Activated naive CD8-positive, alpha-beta T cell treated with anti-CD3 and anti-CD28 coated beads for 36 hours (primary cell): ENCODE measurements at regions not wholly inside any gene's neighbourhood (a gene's known extent, or its start where the extent isn't known, plus 50 kb on each side); places are given as distances from the start of the nearest gene placed in this dataset.

Experiments
- DNase-seq: peaks from one replicate; pipeline ENCODE4 v3.0.0; 2021
- H3K27ac Mint-ChIP-seq: one replicate; pipeline ENCODE4 v1.8.0; 2022; ENCODE audit warnings: mild to moderate bottlenecking, moderate library complexity, mixed read lengths
- H3K27me3 Mint-ChIP-seq: one replicate; pipeline ENCODE4 v1.8.0; 2022; ENCODE audit warnings: mild to moderate bottlenecking, mixed read lengths
- H3K36me3 Mint-ChIP-seq: one replicate; pipeline ENCODE4 v1.8.0; 2021; ENCODE audit warnings: mild to moderate bottlenecking, mixed read lengths
- H3K4me1 Mint-ChIP-seq: one replicate; pipeline ENCODE4 v1.8.0; 2021; ENCODE audit warnings: mixed read lengths
- H3K4me3 Mint-ChIP-seq: one replicate; pipeline ENCODE4 v1.8.0; 2022; ENCODE audit warnings: mild to moderate bottlenecking, moderate library complexity, mixed read lengths
- H3K9me3 Mint-ChIP-seq: one replicate; pipeline ENCODE4 v1.8.0; 2022; ENCODE audit warnings: mixed read lengths

DNA sequence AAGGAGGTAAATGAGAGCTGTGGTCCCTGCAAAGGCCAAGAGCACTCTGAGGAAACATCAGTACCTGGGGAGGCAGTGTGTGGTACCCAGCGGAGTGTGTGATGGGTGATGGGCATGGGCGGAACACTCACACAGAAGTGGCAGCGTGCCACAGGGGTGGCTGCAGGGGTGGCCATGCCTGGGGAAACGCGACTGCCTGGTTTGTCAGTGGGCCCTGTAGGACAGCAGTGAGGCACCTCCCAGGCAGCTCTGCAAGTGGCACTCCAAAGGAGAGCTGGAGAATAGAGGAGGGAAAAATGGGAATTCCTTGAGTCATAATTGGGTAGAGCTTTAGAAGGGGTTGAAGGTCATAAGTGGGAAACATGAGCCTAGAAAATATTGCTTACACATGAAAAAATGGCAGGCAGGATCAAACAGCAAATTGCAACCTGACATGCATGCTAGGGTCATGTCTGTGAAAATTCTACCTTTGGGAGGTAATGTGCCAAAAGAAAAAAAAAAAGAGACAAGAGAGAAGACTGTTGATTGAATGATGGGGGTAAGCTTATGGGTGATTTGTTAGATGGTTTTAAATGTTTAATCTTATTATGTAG lies 138.4 kb downstream of the RPLP1 start:
- no peaks in the 10 kb centered on the region for H3K36me3 Mint-ChIP-seq
- H3K9me3 Mint-ChIP-seq: no peaks in the 10 kb centered on the region
- no peak overlapping the region for H3K4me3 Mint-ChIP-seq
- H3K4me1 Mint-ChIP-seq: peaks cover 11% of the 10 kb centered on the region
- no peak overlapping the region for H3K27ac Mint-ChIP-seq
- H3K27me3 Mint-ChIP-seq: peaks cover 2% of the 10 kb centered on the region
- DNase-seq: no peak

GRCh38 chr15:69591905-69592508 lies 139.4 kb downstream of the RPLP1 start:
- Mint-ChIP-seq H3K27me3 (peaks cover 3% of the 10 kb centered on the region), H3K9me3 (no peaks in the 10 kb centered on the region), H3K36me3 (no peaks in the 10 kb centered on the region), H3K4me3 (no peak overlapping the region), H3K4me1 (peaks cover 11% of the 10 kb centered on the region), H3K27ac (no peak overlapping the region)
- DNase-seq: no peak

GRCh38 chr15:69592954-69593353 lies 140.3 kb downstream of the RPLP1 start:
- Mint-ChIP-seq H3K9me3 (no peaks in the 10 kb centered on the region), H3K27ac (no peak overlapping the region), H3K4me3 (no peak overlapping the region), H3K4me1 (peaks cover 11% of the 10 kb centered on the region), H3K36me3 (no peaks in the 10 kb centered on the region), H3K27me3 (peaks cover 7% of the 10 kb centered on the region)
- DNase-seq: no peak

GRCh38 chr15:69593488-69593887 lies 140.9 kb downstream of the RPLP1 start:
- no peaks in the 10 kb centered on the region for H3K36me3 Mint-ChIP-seq
- H3K9me3 Mint-ChIP-seq: no peaks in the 10 kb centered on the region
- peaks cover 7% of the 10 kb centered on the region for H3K27me3 Mint-ChIP-seq
- H3K4me3 Mint-ChIP-seq: no peak overlapping the region
- no peak overlapping the region for H3K27ac Mint-ChIP-seq
- no peak for DNase-seq
- peaks cover 10% of the 10 kb centered on the region for H3K4me1 Mint-ChIP-seq

- H3K27ac Mint-ChIP-seq: peak overlapping the region; percentile 9
Measured at GRCh38 chr15:69593981-69594966, 141.7 kb downstream of the RPLP1 start.

GRCh38 chr15:69595009-69595791 lies 142.6 kb downstream of the RPLP1 start:
- DNase-seq: no peak
- no peaks in the 10 kb centered on the region for H3K36me3 Mint-ChIP-seq
- H3K27me3 Mint-ChIP-seq: peaks cover 7% of the 10 kb centered on the region
- no peaks in the 10 kb centered on the region for H3K9me3 Mint-ChIP-seq
- H3K27ac Mint-ChIP-seq: no peak overlapping the region
- no peak overlapping the region for H3K4me3 Mint-ChIP-seq
- peaks cover 10% of the 10 kb centered on the region for H3K4me1 Mint-ChIP-seq

More at GRCh38 chr15:69593981-69594966, 141.7 kb downstream of the RPLP1 start:
- DNase-seq: no peak
- H3K27me3 Mint-ChIP-seq: peaks cover 7% of the 10 kb centered on the region
- H3K4me3 Mint-ChIP-seq: no peak overlapping the region
- peaks cover 10% of the 10 kb centered on the region for H3K4me1 Mint-ChIP-seq
- H3K9me3 Mint-ChIP-seq: no peaks in the 10 kb centered on the region
- H3K36me3 Mint-ChIP-seq: no peaks in the 10 kb centered on the region

GRCh38 chr15:69597061-69597592 lies 144.5 kb downstream of the RPLP1 start:
- Mint-ChIP-seq H3K9me3 (no peaks in the 10 kb centered on the region), H3K36me3 (no peaks in the 10 kb centered on the region), H3K27me3 (peaks cover 7% of the 10 kb centered on the region), H3K4me3 (no peak overlapping the region), H3K27ac (no peak overlapping the region), H3K4me1 (peaks cover 10% of the 10 kb centered on the region)
- no peak for DNase-seq

DNA sequence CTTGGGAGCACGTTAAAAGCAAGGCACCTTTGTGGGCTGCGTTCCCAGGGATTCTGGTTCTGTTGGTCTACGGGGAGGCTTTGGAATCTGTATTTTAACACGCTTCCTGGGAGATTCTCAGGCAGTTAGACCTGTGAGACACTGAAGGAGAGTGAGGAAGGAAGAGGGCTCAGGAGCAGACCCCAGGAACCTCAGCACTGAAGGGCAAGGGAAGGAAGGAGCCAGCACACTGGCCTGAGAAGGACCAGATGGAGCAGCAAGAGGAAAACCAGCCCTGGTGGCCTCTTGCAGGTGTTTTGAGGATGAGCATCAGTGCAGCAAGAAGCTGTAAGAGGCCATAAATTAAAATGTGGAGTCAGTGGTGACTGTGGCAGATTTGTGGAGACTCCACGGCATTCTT lies 146.7 kb downstream of the RPLP1 start:
- no peak overlapping the region for H3K4me3 Mint-ChIP-seq
- peaks cover 7% of the 10 kb centered on the region for H3K27me3 Mint-ChIP-seq
- H3K9me3 Mint-ChIP-seq: no peaks in the 10 kb centered on the region
- H3K27ac Mint-ChIP-seq: no peak overlapping the region
- H3K36me3 Mint-ChIP-seq: no peaks in the 10 kb centered on the region
- peaks cover 9% of the 10 kb centered on the region for H3K4me1 Mint-ChIP-seq
- DNase-seq: no peak

- Mint-ChIP-seq H3K27ac (no peak overlapping the region), H3K9me3 (no peaks in the 10 kb centered on the region), H3K27me3 (peaks cover 7% of the 10 kb centered on the region), H3K4me3 (no peak overlapping the region), H3K36me3 (no peaks in the 10 kb centered on the region), H3K4me1 (peaks cover 2% of the 10 kb centered on the region)
- DNase-seq: no peak
Measured at GRCh38 chr15:69600556-69601085, 148.0 kb downstream of the RPLP1 start.

GRCh38 chr15:69601711-69602504 lies 149.3 kb downstream of the RPLP1 start:
- no peak for DNase-seq
- Mint-ChIP-seq H3K9me3 (no peaks in the 10 kb centered on the region), H3K36me3 (no peaks in the 10 kb centered on the region), H3K27ac (no peak overlapping the region), H3K4me3 (no peak overlapping the region), H3K27me3 (peaks cover 4% of the 10 kb centered on the region), H3K4me1 (peaks cover 4% of the 10 kb centered on the region)

DNA sequence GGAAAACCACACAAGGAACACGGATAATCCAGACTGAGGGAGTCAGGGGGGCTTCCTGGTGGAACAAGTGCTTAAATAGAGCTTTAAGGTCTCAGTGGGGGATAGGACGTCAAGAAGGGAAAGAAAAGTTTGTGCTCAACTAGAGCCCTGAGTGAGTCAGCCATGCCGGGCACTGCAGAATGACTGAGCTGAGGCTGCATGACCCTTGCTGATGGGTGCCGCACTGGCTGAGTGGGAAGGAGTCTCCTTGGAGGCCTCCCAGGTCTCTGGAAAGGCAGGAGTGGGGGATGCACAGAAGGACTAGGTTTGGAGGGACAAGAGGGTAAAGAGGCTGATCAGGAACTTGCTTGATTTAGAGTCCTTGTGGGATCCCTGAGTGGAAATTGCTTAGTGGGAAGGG lies 150.3 kb downstream of the RPLP1 start:
- Mint-ChIP-seq H3K36me3 (no peaks in the 10 kb centered on the region), H3K27me3 (peaks cover under 1% of the 10 kb centered on the region), H3K9me3 (no peaks in the 10 kb centered on the region), H3K4me1 (peaks cover 4% of the 10 kb centered on the region), H3K4me3 (no peak overlapping the region), H3K27ac (no peak overlapping the region)
- no peak for DNase-seq

DNA sequence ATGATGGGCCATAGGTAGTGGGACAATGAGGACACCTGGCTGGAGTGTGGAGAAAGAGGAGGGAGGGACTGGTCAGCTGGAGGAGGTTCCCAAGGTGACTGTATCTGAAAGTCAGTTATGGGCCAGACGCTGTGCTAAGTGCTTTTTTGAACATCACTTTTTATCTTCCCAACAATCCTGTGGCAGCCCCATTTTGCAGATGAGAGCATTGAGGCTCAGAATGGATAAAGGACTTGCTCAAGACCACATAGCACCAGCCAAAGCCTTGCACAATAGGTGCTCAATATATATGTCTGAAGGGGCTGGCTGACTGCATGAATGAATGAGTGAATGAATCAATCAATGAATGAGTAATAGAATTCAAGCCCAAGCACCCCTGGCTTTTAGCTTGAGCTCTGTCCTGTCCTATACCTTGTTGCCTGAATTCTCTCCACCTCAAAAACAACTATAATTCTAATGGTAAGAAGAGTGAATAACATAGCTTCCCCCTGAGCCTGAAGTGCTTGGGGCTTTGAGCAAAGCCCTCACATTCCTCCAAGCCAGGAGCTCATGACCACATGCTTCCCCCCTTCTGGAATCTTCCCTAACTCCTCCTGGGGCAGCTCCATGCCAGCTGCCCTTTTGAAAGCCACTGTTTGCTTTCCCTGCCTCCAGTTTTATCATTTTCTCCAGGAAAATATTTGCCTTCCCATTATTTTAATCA lies 150.9 kb downstream of the RPLP1 start:
- Mint-ChIP-seq H3K4me1 (peaks cover 4% of the 10 kb centered on the region), H3K9me3 (no peaks in the 10 kb centered on the region), H3K27ac (no peak overlapping the region)

DNA sequence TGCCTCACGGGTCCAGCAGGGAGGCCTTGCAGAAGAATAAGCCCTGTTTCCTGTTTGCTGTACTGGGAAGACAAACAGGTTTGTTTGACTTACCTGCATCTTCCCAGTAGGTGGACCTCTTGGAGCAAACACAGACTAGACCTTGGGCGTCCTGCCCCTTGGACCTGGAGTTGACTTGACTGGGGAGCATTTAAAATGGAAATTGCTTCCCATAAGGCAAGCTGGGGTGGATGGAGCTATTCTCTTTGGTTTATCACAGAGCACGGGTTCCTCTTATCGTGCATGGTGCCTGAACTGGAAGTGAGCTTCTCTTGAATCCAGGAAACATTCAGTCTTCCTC lies 151.4 kb downstream of the RPLP1 start:
- Mint-ChIP-seq H3K36me3 (no peaks in the 10 kb centered on the region), H3K4me1 (peaks cover 4% of the 10 kb centered on the region), H3K27me3 (no peaks in the 10 kb centered on the region), H3K27ac (no peak overlapping the region), H3K9me3 (no peaks in the 10 kb centered on the region), H3K4me3 (no peak overlapping the region)
- DNase-seq: no peak

More for the DNA sequence above, 150.9 kb downstream of the RPLP1 start:
- H3K4me3 Mint-ChIP-seq: no peak overlapping the region
- no peak for DNase-seq
- H3K36me3 Mint-ChIP-seq: no peaks in the 10 kb centered on the region
- H3K27me3 Mint-ChIP-seq: no peaks in the 10 kb centered on the region
